ENCODE measurements at regions not wholly inside any gene's neighbourhood (a gene's known extent, or its start where the extent isn't known, plus 50 kb on each side); places are given as distances from the start of the nearest gene placed in this dataset.

- H4K20me1 ChIP-seq (ENCODE audit: insufficient read depth, poor library complexity, severe bottlenecking) = no peaks in the 10 kb centered on the region
- no peaks in the 10 kb centered on the region for H3K9me2 ChIP-seq (replicated peaks; ENCODE audit: insufficient read depth)
- peaks cover 77% of the 10 kb centered on the region for H3K27me3 ChIP-seq
- peak; percentile 30 for DNase-seq (ENCODE audit: low spot score)
- 16% methylated on average over 44 of the region's 64 CpGs for WGBS (ENCODE audit: low lambda C conversion rate, missing lambda C conversion rate)
- peak overlapping the region; percentile 83 for H2AFZ ChIP-seq
- peaks cover 13% of the 10 kb centered on the region for H3K4me1 ChIP-seq (ENCODE audit: insufficient read depth)
- peak overlapping the region; percentile 12 for H3K4me3 ChIP-seq
- H3K27ac ChIP-seq = no peak overlapping the region
- peak overlapping the region; percentile 95 for H3K4me2 ChIP-seq
- no peaks in the 10 kb centered on the region for H3K36me3 ChIP-seq (replicated peaks; ENCODE audit: insufficient read depth, low read depth)
- no peaks in the 10 kb centered on the region for H3K9me3 ChIP-seq (ENCODE audit: low read depth)
- H3K79me2 ChIP-seq = no peaks in the 10 kb centered on the region
- TF ChIP-seq EZH2phosphoT487 (IDR thresholded peaks at IDR 0.05; ENCODE audit: low read depth, severe bottlenecking, unreplicated experiment) (no peak), EZH2 (IDR thresholded peaks at IDR 0.05; ENCODE audit: borderline replicate concordance) (peak; percentile 90), CTCF (IDR thresholded peaks at IDR 0.05; ENCODE audit: poor library complexity) (no peak)
Observed at GRCh38 chr5:73233461-73234203, 60.6 kb downstream of the TMEM174 start.

GRCh38 chr5:73233053-73233460, 60.1 kb downstream of the TMEM174 start:
- no peak overlapping the region for H2AFZ ChIP-seq
- peaks cover 79% of the 10 kb centered on the region for H3K27me3 ChIP-seq
- H3K4me1 ChIP-seq (ENCODE audit: insufficient read depth) = peaks cover 13% of the 10 kb centered on the region
- no peaks in the 10 kb centered on the region for H4K20me1 ChIP-seq (ENCODE audit: insufficient read depth, poor library complexity, severe bottlenecking)
- H3K79me2 ChIP-seq = no peaks in the 10 kb centered on the region
- no peaks in the 10 kb centered on the region for H3K36me3 ChIP-seq (replicated peaks; ENCODE audit: insufficient read depth, low read depth)
- 44% methylated on average over 17 of the region's 17 CpGs for WGBS (ENCODE audit: low lambda C conversion rate, missing lambda C conversion rate)
- TF ChIP-seq EZH2 (IDR thresholded peaks at IDR 0.05; ENCODE audit: borderline replicate concordance) = no peak
- TF ChIP-seq EZH2phosphoT487 (IDR thresholded peaks at IDR 0.05; ENCODE audit: low read depth, severe bottlenecking, unreplicated experiment) = peak; percentile 13
- no peak for TF ChIP-seq CTCF (IDR thresholded peaks at IDR 0.05; ENCODE audit: poor library complexity)
- no peak for DNase-seq (ENCODE audit: low spot score)
- peak overlapping the region; percentile 12 for H3K4me3 ChIP-seq
- no peaks in the 10 kb centered on the region for H3K9me3 ChIP-seq (ENCODE audit: low read depth)
- H3K27ac ChIP-seq = no peak overlapping the region
- no peaks in the 10 kb centered on the region for H3K9me2 ChIP-seq (replicated peaks; ENCODE audit: insufficient read depth)
- peak overlapping the region; percentile 95 for H3K4me2 ChIP-seq

GRCh38 chr5:73232266-73233041, 59.5 kb downstream of the TMEM174 start:
- peaks cover 13% of the 10 kb centered on the region for H3K4me1 ChIP-seq (ENCODE audit: insufficient read depth)
- DNase-seq (ENCODE audit: low spot score) = no peak
- no peaks in the 10 kb centered on the region for H3K36me3 ChIP-seq (replicated peaks; ENCODE audit: insufficient read depth, low read depth)
- no peak overlapping the region for H3K4me2 ChIP-seq
- H3K4me3 ChIP-seq = no peak overlapping the region
- H3K79me2 ChIP-seq = no peaks in the 10 kb centered on the region
- H2AFZ ChIP-seq = no peak overlapping the region
- WGBS (ENCODE audit: low lambda C conversion rate, missing lambda C conversion rate) = 35% methylated on average over 39 of the region's 39 CpGs
- H4K20me1 ChIP-seq (ENCODE audit: insufficient read depth, poor library complexity, severe bottlenecking) = no peaks in the 10 kb centered on the region
- no peak overlapping the region for H3K27ac ChIP-seq
- no peaks in the 10 kb centered on the region for H3K9me3 ChIP-seq (ENCODE audit: low read depth)
- peak; percentile 48 for TF ChIP-seq EZH2 (IDR thresholded peaks at IDR 0.05; ENCODE audit: borderline replicate concordance)
- TF ChIP-seq EZH2phosphoT487 (IDR thresholded peaks at IDR 0.05; ENCODE audit: low read depth, severe bottlenecking, unreplicated experiment) = no peak
- peaks cover 84% of the 10 kb centered on the region for H3K27me3 ChIP-seq
- H3K9me2 ChIP-seq (replicated peaks; ENCODE audit: insufficient read depth) = no peaks in the 10 kb centered on the region

GRCh38 chr5:73231246-73231778, 58.3 kb downstream of the TMEM174 start:
- no peaks in the 10 kb centered on the region for H3K9me2 ChIP-seq (replicated peaks; ENCODE audit: insufficient read depth)
- TF ChIP-seq EZH2phosphoT487 (IDR thresholded peaks at IDR 0.05; ENCODE audit: low read depth, severe bottlenecking, unreplicated experiment) (no peak), EZH2 (IDR thresholded peaks at IDR 0.05; ENCODE audit: borderline replicate concordance) (no peak), CTCF (IDR thresholded peaks at IDR 0.05; ENCODE audit: poor library complexity) (no peak)
- H3K4me2 ChIP-seq = no peak overlapping the region
- H3K79me2 ChIP-seq = no peaks in the 10 kb centered on the region
- H3K4me3 ChIP-seq = no peak overlapping the region
- DNase-seq (ENCODE audit: low spot score) = no peak
- peaks cover 13% of the 10 kb centered on the region for H3K4me1 ChIP-seq (ENCODE audit: insufficient read depth)
- no peak overlapping the region for H3K27ac ChIP-seq
- H3K27me3 ChIP-seq = peaks cover 87% of the 10 kb centered on the region
- H3K36me3 ChIP-seq (replicated peaks; ENCODE audit: insufficient read depth, low read depth) = no peaks in the 10 kb centered on the region
- H4K20me1 ChIP-seq (ENCODE audit: insufficient read depth, poor library complexity, severe bottlenecking) = no peaks in the 10 kb centered on the region
- H2AFZ ChIP-seq = no peak overlapping the region
- H3K9me3 ChIP-seq (ENCODE audit: low read depth) = no peaks in the 10 kb centered on the region
- 55% methylated on average over 4 of the region's 4 CpGs for WGBS (ENCODE audit: low lambda C conversion rate, missing lambda C conversion rate)
